ENCODE measurements at regions not wholly inside any gene's neighbourhood (a gene's known extent, or its start where the extent isn't known, plus 50 kb on each side); places are given as distances from the start of the nearest gene placed in this dataset.

DNA sequence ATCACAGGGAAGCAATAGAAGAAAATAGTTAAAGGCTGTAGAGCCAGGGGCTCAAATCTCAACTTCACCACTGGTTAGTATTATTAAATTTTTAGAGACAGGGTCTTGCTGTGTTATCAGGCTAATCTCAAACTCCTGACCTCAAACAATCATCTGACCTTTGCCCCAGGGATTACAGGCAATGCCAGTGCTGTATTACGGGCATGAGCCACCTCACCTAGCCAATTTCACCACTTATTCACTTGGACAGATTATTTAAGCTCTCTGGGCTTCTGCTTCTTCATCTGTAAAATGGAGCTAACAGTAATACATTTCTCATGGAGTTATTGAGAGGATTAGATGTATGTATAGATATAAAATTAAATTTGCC, 155.9 kb upstream of the KLF4 start:
- H3K27me3 ChIP-seq (ENCODE audit: control insufficient read depth, low read length): no peaks in the 10 kb centered on the region
- H3K4me2 ChIP-seq (ENCODE audit: low read length): no peak overlapping the region
- H3F3A ChIP-seq (ENCODE audit: control insufficient read depth, insufficient read depth): no peaks in the 10 kb centered on the region
- no peaks in the 10 kb centered on the region for H3K4me1 ChIP-seq (ENCODE audit: control insufficient read depth, low read length)
- no peaks in the 10 kb centered on the region for H3K36me3 ChIP-seq (ENCODE audit: control insufficient read depth, low read length)
- H3K9me2 ChIP-seq (replicated peaks; ENCODE audit: control insufficient read depth, low read length): no peaks in the 10 kb centered on the region
- no peaks in the 10 kb centered on the region for H3K9me3 ChIP-seq (ENCODE audit: control insufficient read depth, insufficient read depth, low read length)
- no peak overlapping the region for H3K4me3 ChIP-seq (ENCODE audit: low read length)
- no peak for TF ChIP-seq CTCF (IDR thresholded peaks at IDR 0.05; ENCODE audit: low read depth, low read length, poor library complexity, severe bottlenecking)
- no peak for TF ChIP-seq EZH2phosphoT487 (IDR thresholded peaks at IDR 0.05; ENCODE audit: borderline replicate concordance, low read length)
- no peak overlapping the region for H3K27ac ChIP-seq (ENCODE audit: low read depth, low read length)
- H4K20me1 ChIP-seq (ENCODE audit: control insufficient read depth, insufficient read depth, low read depth, low read length): no peaks in the 10 kb centered on the region
- H3K79me2 ChIP-seq (ENCODE audit: control insufficient read depth, low read length): no peaks in the 10 kb centered on the region

- Histone ChIP-seq H3K79me2 (ENCODE audit: control insufficient read depth, low read length) (no peaks in the 10 kb centered on the region), H3K4me2 (ENCODE audit: low read length) (no peak overlapping the region), H3K4me3 (ENCODE audit: low read length) (no peak overlapping the region), H3K36me3 (ENCODE audit: control insufficient read depth, low read length) (no peaks in the 10 kb centered on the region), H3K9me3 (ENCODE audit: control insufficient read depth, insufficient read depth, low read length) (no peaks in the 10 kb centered on the region), H3K4me1 (ENCODE audit: control insufficient read depth, low read length) (no peaks in the 10 kb centered on the region), H3K9me2 (replicated peaks; ENCODE audit: control insufficient read depth, low read length) (no peaks in the 10 kb centered on the region), H4K20me1 (ENCODE audit: control insufficient read depth, insufficient read depth, low read depth, low read length) (no peaks in the 10 kb centered on the region), H3K27ac (ENCODE audit: low read depth, low read length) (no peak overlapping the region), H3F3A (ENCODE audit: control insufficient read depth, insufficient read depth) (no peaks in the 10 kb centered on the region), H3K27me3 (ENCODE audit: control insufficient read depth, low read length) (no peaks in the 10 kb centered on the region)
- TF ChIP-seq EZH2phosphoT487 (IDR thresholded peaks at IDR 0.05; ENCODE audit: borderline replicate concordance, low read length): no peak
- TF ChIP-seq CTCF (IDR thresholded peaks at IDR 0.05; ENCODE audit: low read depth, low read length, poor library complexity, severe bottlenecking): no peak
These were observed 155.3 kb upstream of the KLF4 start for GRCh38 chr9:107644733-107645463.

DNA sequence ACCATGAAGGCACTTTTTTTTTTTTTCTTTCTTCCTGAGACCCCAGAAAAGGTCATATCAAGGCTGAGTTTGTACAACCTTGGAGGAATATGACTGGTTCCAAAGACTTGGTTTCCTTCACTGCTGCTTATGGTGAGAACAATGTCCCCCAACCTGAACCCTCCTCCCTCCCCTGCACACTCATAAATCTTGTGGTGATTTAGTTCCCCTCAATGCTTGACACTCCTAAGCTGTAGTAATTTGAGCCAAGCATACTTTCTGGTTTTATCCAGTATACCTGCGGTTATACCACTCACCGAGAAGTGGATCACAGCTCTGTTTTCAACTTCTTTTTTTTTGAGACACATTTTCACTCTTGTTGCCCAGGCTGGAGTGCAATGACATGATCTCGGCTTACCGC, 149.9 kb upstream of the KLF4 start:
- no peaks in the 10 kb centered on the region for H3K36me3 ChIP-seq (ENCODE audit: control insufficient read depth, low read length)
- H3K9me2 ChIP-seq (replicated peaks; ENCODE audit: control insufficient read depth, low read length): no peaks in the 10 kb centered on the region
- no peak for TF ChIP-seq CTCF (IDR thresholded peaks at IDR 0.05; ENCODE audit: low read depth, low read length, poor library complexity, severe bottlenecking)
- TF ChIP-seq EZH2phosphoT487 (IDR thresholded peaks at IDR 0.05; ENCODE audit: borderline replicate concordance, low read length): no peak
- H4K20me1 ChIP-seq (ENCODE audit: control insufficient read depth, insufficient read depth, low read depth, low read length): no peaks in the 10 kb centered on the region
- no peak overlapping the region for H3K27ac ChIP-seq (ENCODE audit: low read depth, low read length)
- no peak overlapping the region for H3K4me3 ChIP-seq (ENCODE audit: low read length)
- no peaks in the 10 kb centered on the region for H3K27me3 ChIP-seq (ENCODE audit: control insufficient read depth, low read length)
- H3K4me2 ChIP-seq (ENCODE audit: low read length): no peak overlapping the region
- H3K9me3 ChIP-seq (ENCODE audit: control insufficient read depth, insufficient read depth, low read length): no peaks in the 10 kb centered on the region
- no peaks in the 10 kb centered on the region for H3F3A ChIP-seq (ENCODE audit: control insufficient read depth, insufficient read depth)
- no peaks in the 10 kb centered on the region for H3K4me1 ChIP-seq (ENCODE audit: control insufficient read depth, low read length)
- no peaks in the 10 kb centered on the region for H3K79me2 ChIP-seq (ENCODE audit: control insufficient read depth, low read length)
